ENCODE measurements at regions not wholly inside any gene's neighbourhood (a gene's known extent, or its start where the extent isn't known, plus 50 kb on each side); places are given as distances from the start of the nearest gene placed in this dataset.
"Not testable (repeated sequence)": the region's sequence is repeated elsewhere in the genome, so short reads cannot be mapped to it uniquely, and the experiment has no call there.

- not testable (repeated sequence) for H3K36me3 Mint-ChIP-seq; H3K27me3 Mint-ChIP-seq; H3K9me3 Mint-ChIP-seq; H3K27ac Mint-ChIP-seq; H3K4me1 Mint-ChIP-seq (ENCODE audit: unreplicated experiment); H3K4me3 Mint-ChIP-seq
- DNase-seq (ENCODE audit: extremely low spot score, unreplicated experiment): peak; percentile 54
Observed at GRCh38 chr16:88204131-88205110, 178.3 kb upstream of the ZNF469 start.

DNA sequence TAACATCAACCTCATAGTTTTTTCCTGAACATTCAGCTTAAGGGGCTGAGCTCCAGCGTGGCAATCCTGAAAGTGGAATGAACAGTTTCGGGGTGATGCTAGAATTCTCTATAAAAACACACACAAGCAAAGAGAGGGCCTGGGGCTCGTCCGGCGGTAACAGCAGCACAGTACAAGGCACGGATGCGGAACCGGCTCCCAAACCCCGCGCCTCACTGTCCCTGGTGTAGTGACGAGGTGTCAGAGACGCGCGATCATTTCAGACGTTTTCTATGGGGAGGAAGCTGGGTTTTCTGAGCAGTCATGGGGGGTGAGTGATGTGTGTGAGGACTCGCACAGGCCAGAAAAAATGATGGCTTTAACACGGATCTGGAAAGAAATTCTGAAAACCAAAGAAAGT lies 177.3 kb upstream of the ZNF469 start:
- not testable (repeated sequence) for H3K4me1 Mint-ChIP-seq (ENCODE audit: unreplicated experiment); H3K27ac Mint-ChIP-seq; H3K27me3 Mint-ChIP-seq; H3K9me3 Mint-ChIP-seq; H3K36me3 Mint-ChIP-seq; H3K4me3 Mint-ChIP-seq
- DNase-seq (ENCODE audit: extremely low spot score, unreplicated experiment): peak; percentile 52

- DNase-seq (ENCODE audit: extremely low spot score, unreplicated experiment): peak; percentile 45
- H3K4me3 Mint-ChIP-seq; H3K27ac Mint-ChIP-seq; H3K27me3 Mint-ChIP-seq; H3K9me3 Mint-ChIP-seq; H3K36me3 Mint-ChIP-seq; H3K4me1 Mint-ChIP-seq (ENCODE audit: unreplicated experiment): not testable (repeated sequence)
Observed at GRCh38 chr16:88206006-88206405, 176.8 kb upstream of the ZNF469 start.

GRCh38 chr16:88206516-88206915 lies 176.2 kb upstream of the ZNF469 start:
- H3K9me3 Mint-ChIP-seq; H3K36me3 Mint-ChIP-seq; H3K27me3 Mint-ChIP-seq; H3K4me1 Mint-ChIP-seq (ENCODE audit: unreplicated experiment); H3K27ac Mint-ChIP-seq; H3K4me3 Mint-ChIP-seq: not testable (repeated sequence)
- peak; percentile 36 for DNase-seq (ENCODE audit: extremely low spot score, unreplicated experiment)

DNA sequence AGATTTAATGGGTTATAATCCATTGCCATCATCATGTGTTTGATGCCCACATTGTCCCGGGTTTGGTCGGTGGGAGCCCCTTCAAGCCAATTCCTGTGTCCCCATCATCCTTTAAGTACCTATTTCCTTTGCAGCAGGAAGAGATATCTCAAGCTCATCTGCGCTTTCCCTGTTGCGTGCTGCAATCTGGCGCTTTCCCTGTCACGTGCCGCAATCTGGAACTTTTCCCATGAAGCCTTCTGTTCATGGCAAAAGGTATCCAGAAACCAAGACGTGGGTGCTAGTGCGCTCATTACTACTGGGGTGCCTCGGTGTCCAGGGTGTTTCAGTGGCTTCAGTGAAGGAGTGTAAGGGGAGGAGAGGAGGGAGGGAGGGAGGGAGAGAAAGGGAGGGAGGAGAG lies 174.6 kb upstream of the ZNF469 start:
- Mint-ChIP-seq H3K36me3 (no peaks in the 10 kb centered on the region), H3K27ac (no peak overlapping the region), H3K4me1 (ENCODE audit: unreplicated experiment) (no peaks in the 10 kb centered on the region), H3K4me3 (no peak overlapping the region), H3K9me3 (peaks cover 6% of the 10 kb centered on the region), H3K27me3 (no peaks in the 10 kb centered on the region)
- no peak for TF ChIP-seq CTCF (conservative IDR thresholded peaks at IDR 0.05)
- no peak for DNase-seq (ENCODE audit: extremely low spot score, unreplicated experiment)

DNA sequence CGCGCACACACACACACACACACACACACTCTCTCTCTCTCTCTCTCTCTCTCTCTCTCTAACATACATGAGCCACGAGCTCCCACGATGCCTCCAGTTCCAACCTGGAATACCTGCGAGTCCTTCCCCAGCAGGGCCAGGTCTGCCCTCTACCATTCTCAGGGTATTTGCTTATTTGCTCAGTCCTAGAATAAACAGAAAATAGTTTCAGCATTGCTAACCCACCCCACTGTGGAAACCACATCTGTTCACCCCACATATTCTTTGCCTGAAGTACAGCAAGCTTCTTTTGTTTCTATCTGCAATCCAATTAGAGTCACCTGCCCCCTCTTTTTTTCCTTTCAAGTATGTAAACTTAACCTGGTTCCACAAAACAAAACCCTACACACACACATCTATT lies 174.0 kb upstream of the ZNF469 start:
- H3K27me3 Mint-ChIP-seq; H3K9me3 Mint-ChIP-seq; DNase-seq (ENCODE audit: extremely low spot score, unreplicated experiment); H3K4me3 Mint-ChIP-seq; H3K27ac Mint-ChIP-seq; H3K4me1 Mint-ChIP-seq (ENCODE audit: unreplicated experiment); H3K36me3 Mint-ChIP-seq: not testable (repeated sequence)

GRCh38 chr16:88209579-88209978 lies 173.2 kb upstream of the ZNF469 start:
- not testable (repeated sequence) for H3K4me3 Mint-ChIP-seq; H3K36me3 Mint-ChIP-seq; H3K27ac Mint-ChIP-seq; H3K27me3 Mint-ChIP-seq; H3K4me1 Mint-ChIP-seq (ENCODE audit: unreplicated experiment); H3K9me3 Mint-ChIP-seq; DNase-seq (ENCODE audit: extremely low spot score, unreplicated experiment)

- not testable (repeated sequence) for H3K4me1 Mint-ChIP-seq (ENCODE audit: unreplicated experiment); H3K27ac Mint-ChIP-seq; H3K4me3 Mint-ChIP-seq; H3K27me3 Mint-ChIP-seq; DNase-seq (ENCODE audit: extremely low spot score, unreplicated experiment); H3K36me3 Mint-ChIP-seq; H3K9me3 Mint-ChIP-seq
Observed at GRCh38 chr16:88213937-88214336, 168.8 kb upstream of the ZNF469 start.

DNA sequence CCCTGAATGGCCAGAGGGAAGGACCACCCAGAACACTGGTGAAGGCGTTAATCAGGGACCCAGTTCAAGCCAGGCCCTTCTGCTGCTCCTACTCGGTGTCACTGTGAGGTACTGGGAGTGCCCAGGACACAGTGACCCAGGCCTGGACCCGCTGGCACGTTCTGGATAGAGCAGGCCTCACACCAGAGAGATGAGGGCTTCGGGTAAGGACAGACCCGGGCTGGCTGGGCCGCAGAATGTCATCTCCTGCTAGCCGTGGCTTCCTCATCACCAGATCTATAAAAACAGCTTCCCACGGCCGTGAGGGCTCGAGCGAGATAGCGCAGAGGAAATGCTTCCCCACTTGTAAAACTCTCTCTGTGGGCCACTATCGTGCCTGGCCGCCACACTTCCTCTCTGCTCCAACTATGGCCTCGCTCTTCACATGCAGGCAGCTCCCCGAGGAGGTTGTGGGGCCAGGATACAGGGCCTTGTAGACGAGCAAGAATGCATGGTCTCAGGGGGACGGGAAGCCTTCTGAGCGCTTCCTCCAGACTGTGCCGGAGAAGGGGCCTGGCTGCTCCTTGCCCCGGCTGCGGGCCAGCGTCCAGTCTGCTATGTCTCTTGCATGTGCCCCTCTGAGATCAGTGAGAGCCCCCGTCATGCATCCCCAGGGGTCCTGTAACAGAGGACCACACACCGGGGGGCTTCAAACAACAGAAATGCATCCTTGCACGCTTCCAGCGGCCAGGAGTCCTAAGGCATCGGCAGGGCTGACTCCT lies 161.6 kb upstream of the ZNF469 start:
- not testable (repeated sequence) for H3K27me3 Mint-ChIP-seq; H3K4me3 Mint-ChIP-seq; H3K9me3 Mint-ChIP-seq; H3K4me1 Mint-ChIP-seq (ENCODE audit: unreplicated experiment); H3K36me3 Mint-ChIP-seq; DNase-seq (ENCODE audit: extremely low spot score, unreplicated experiment); H3K27ac Mint-ChIP-seq

- not testable (repeated sequence) for DNase-seq (ENCODE audit: extremely low spot score, unreplicated experiment); H3K4me1 Mint-ChIP-seq (ENCODE audit: unreplicated experiment); H3K4me3 Mint-ChIP-seq; H3K27me3 Mint-ChIP-seq; H3K36me3 Mint-ChIP-seq; H3K27ac Mint-ChIP-seq; H3K9me3 Mint-ChIP-seq
Observed at GRCh38 chr16:88223696-88224095, 159.1 kb upstream of the ZNF469 start.

DNA sequence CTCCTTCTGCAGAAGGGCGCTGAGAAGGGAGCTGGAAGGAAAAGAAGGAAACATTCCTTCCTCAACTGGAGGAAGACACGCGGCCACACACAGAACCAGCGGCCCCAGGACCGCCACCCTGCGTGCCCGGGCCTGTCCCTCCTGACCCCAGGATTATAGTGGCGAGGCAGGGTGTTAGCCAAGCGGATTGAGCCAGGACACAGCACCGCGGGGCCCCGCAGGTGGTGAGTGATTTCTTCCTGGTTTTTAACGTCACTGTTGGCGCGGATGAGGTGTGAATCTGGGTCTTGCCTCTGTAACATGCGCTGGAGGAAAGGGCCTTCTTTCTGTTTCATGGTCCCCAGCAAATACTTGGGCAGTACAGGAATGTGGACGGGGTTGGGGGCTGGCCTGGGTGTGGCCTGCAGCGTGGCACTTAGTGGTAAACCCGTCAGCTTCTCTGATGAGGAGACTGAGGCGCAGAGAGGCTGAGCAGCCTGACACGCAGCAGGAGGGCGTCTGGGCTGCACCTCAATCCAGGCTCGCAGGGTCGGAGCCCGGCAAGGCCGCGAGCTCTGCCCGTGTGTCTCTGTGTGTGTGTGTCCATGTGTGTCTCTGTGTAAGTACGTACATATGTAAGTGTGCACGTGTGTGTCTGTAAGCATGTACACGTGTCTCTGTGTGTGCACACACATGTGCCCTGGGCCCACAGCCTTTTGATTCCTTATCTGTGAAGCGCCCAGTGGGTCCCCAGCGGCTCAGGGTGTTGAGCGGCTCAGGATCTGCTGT lies 158.4 kb upstream of the ZNF469 start:
- DNase-seq (ENCODE audit: extremely low spot score, unreplicated experiment); H3K9me3 Mint-ChIP-seq; H3K4me3 Mint-ChIP-seq; H3K36me3 Mint-ChIP-seq; H3K27me3 Mint-ChIP-seq; H3K4me1 Mint-ChIP-seq (ENCODE audit: unreplicated experiment); H3K27ac Mint-ChIP-seq: not testable (repeated sequence)

- not testable (repeated sequence) for H3K27ac Mint-ChIP-seq; H3K36me3 Mint-ChIP-seq; H3K9me3 Mint-ChIP-seq; H3K4me3 Mint-ChIP-seq; DNase-seq (ENCODE audit: extremely low spot score, unreplicated experiment); H3K4me1 Mint-ChIP-seq (ENCODE audit: unreplicated experiment); H3K27me3 Mint-ChIP-seq
Observed at GRCh38 chr16:88225640-88226230, 157.0 kb upstream of the ZNF469 start.

Data from type B pancreatic cell (in vitro differentiated cells).